NT2/D1 (cell line): ENCODE measurements at regions not wholly inside any gene's neighbourhood (a gene's known extent, or its start where the extent isn't known, plus 50 kb on each side); places are given as distances from the start of the nearest gene placed in this dataset.

Experiments used
- DNase-seq: peaks from one replicate; pipeline ENCODE4 v3.0.0-alpha.2; 2011; ENCODE audit warnings: low read depth, low spot score
- H3K27me3 ChIP-seq: 2 replicates; pipeline ENCODE4 v1.6.0; 2011; ENCODE audit warnings: mild to moderate bottlenecking; ENCODE audit not compliant: insufficient read length, insufficient read depth
- H3K36me3 ChIP-seq: 2 replicates; pipeline ENCODE4 v1.6.1; 2011; ENCODE audit warnings: mild to moderate bottlenecking, low read length, mixed read lengths; ENCODE audit not compliant: insufficient read depth, insufficient read length
- H3K4me1 ChIP-seq: 2 replicates; pipeline ENCODE4 v1.5.1; 2011; ENCODE audit not compliant: insufficient read depth, insufficient read length
- H3K4me3 ChIP-seq: 2 replicates; pipeline ENCODE4 v1.5.1; 2011; ENCODE audit warnings: low read depth; ENCODE audit not compliant: insufficient read length
- H3K9ac ChIP-seq: 2 replicates; pipeline ENCODE4 v1.6.0; 2011; ENCODE audit warnings: low read depth; ENCODE audit not compliant: insufficient read length
- H3K9me3 ChIP-seq: 2 replicates; pipeline ENCODE4 v1.5.1; 2011; ENCODE audit warnings: mild to moderate bottlenecking, low read length; ENCODE audit not compliant: insufficient read depth
- SUZ12 ChIP-seq: IDR thresholded peaks from 2 replicates; pipeline ENCODE4 v1.6.1; 2011; ENCODE audit not compliant: insufficient read length, insufficient read depth; ENCODE audit errors: extremely low read depth
- YY1 ChIP-seq: IDR thresholded peaks from 2 replicates; pipeline ENCODE4 v1.6.1; 2011; ENCODE audit not compliant: insufficient read length, insufficient read depth
- ZNF274 ChIP-seq: IDR thresholded peaks from 2 replicates; pipeline ENCODE4 v1.6.1; 2011; ENCODE audit warnings: mild to moderate bottlenecking, low read depth, low read length

- Histone ChIP-seq H3K36me3 (no peaks in the 10 kb centered on the region), H3K9me3 (no peaks in the 10 kb centered on the region), H3K27me3 (no peaks in the 10 kb centered on the region), H3K9ac (no peak overlapping the region), H3K4me1 (no peaks in the 10 kb centered on the region), H3K4me3 (no peak overlapping the region)
- TF ChIP-seq ZNF274 (no peak), YY1 (no peak), SUZ12 (no peak)
- no peak for DNase-seq
Measured at GRCh38 chr2:228387776-228388175, 206.3 kb upstream of the SPHKAP start.

- no peaks in the 10 kb centered on the region for H3K9me3 ChIP-seq
- DNase-seq, result no peak
- H3K27me3 ChIP-seq, result no peaks in the 10 kb centered on the region
- no peaks in the 10 kb centered on the region for H3K36me3 ChIP-seq
- H3K4me1 ChIP-seq, result no peaks in the 10 kb centered on the region
- no peak overlapping the region for H3K4me3 ChIP-seq
- TF ChIP-seq YY1, result no peak
- no peak for TF ChIP-seq SUZ12
- TF ChIP-seq ZNF274, result no peak
- H3K9ac ChIP-seq, result no peak overlapping the region
Measured at GRCh38 chr2:228378696-228379425, 197.4 kb upstream of the SPHKAP start.

DNA sequence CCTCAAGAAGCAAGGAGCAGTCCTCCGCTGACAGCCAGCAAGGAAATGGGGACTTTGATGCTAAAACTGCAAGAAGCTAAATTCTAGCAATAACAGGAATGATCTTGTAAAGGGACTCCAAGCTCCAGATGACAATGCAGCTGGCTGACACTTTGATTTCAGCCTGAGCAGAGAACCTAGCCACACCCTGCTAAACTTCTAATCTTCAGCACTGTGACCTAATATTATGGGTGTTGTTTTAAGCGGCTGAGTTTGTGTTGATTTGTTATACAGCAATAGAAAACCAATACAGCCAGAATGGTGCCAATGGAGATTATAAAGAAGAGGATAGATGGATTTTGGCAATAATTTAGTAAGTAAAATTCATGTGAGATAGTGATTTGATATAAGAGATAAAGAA lies 196.7 kb upstream of the SPHKAP start:
- no peaks in the 10 kb centered on the region for H3K27me3 ChIP-seq
- DNase-seq, result no peak
- no peak for TF ChIP-seq ZNF274
- no peak for TF ChIP-seq SUZ12
- TF ChIP-seq YY1, result no peak
- no peak overlapping the region for H3K9ac ChIP-seq
- H3K9me3 ChIP-seq, result no peaks in the 10 kb centered on the region
- H3K4me3 ChIP-seq, result no peak overlapping the region
- no peaks in the 10 kb centered on the region for H3K4me1 ChIP-seq
- no peaks in the 10 kb centered on the region for H3K36me3 ChIP-seq

DNA sequence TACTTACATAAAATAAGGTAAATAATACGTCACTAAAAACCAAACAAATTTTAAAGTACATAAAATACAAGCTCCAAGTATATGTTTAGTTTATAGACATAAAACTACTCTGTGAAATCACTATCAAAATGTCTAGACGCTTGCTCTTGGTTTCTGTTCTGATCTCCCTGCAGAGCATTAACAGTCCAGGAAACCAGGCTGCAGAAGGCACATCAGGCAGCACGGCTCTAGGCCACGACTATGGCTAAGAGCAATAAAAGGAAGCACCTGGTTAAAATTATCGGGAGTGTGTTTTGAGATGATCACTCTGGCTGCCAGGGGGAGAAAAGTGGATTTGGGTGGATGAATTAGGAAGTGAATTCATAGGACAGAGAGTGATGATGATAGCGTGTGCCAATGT lies 196.0 kb upstream of the SPHKAP start:
- TF ChIP-seq ZNF274 (no peak), SUZ12 (no peak), YY1 (no peak)
- no peak for DNase-seq
- Histone ChIP-seq H3K9me3 (no peaks in the 10 kb centered on the region), H3K9ac (no peak overlapping the region), H3K4me3 (no peak overlapping the region), H3K27me3 (no peaks in the 10 kb centered on the region), H3K4me1 (no peaks in the 10 kb centered on the region), H3K36me3 (no peaks in the 10 kb centered on the region)

DNA sequence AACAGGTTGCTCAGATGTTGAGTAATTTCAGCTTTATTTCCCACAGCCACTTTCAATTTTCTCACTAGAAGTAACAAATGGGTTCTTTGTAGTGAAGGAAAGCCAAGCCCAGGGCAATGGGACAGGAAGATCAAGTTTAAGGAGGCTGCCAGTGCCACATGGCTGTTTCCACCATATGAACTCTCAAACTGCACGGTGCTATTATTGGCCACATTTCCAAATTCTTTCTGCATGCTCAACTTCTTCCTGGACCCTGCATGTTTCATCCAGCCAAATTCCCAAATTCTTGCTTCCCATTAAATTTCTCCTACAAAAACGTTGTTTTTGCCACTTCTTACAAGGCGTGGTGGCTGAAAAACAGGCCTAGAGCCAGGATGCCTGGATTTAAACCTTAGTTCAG lies 193.3 kb upstream of the SPHKAP start:
- TF ChIP-seq ZNF274 (no peak), SUZ12 (no peak), YY1 (no peak)
- H3K9ac ChIP-seq, result no peak overlapping the region
- H3K9me3 ChIP-seq, result no peaks in the 10 kb centered on the region
- H3K4me1 ChIP-seq, result no peaks in the 10 kb centered on the region
- H3K27me3 ChIP-seq, result no peaks in the 10 kb centered on the region
- H3K36me3 ChIP-seq, result no peaks in the 10 kb centered on the region
- no peak overlapping the region for H3K4me3 ChIP-seq
- DNase-seq, result no peak

DNA sequence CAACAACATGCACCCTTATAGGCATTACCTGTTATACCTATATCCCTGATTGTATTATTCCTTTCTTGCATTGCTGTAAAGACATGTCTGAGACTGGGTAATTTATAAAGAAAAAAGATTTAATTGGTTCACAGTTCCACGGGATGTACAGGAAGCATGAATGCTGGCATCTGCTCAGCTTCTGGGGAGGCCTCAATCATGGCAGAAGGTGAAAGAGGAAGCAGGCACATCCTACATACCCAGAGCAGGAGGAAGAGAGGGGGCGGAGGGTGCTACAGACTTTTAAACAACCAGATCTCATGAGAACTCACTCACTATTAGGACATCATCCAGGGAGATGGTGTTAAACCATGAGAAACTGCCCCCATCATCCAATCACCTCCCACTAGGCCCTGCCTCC lies 191.7 kb upstream of the SPHKAP start:
- Histone ChIP-seq H3K9ac (no peak overlapping the region), H3K27me3 (no peaks in the 10 kb centered on the region), H3K36me3 (no peaks in the 10 kb centered on the region), H3K9me3 (no peaks in the 10 kb centered on the region), H3K4me3 (no peak overlapping the region), H3K4me1 (no peaks in the 10 kb centered on the region)
- no peak for DNase-seq
- TF ChIP-seq YY1 (no peak), SUZ12 (no peak), ZNF274 (no peak)

DNA sequence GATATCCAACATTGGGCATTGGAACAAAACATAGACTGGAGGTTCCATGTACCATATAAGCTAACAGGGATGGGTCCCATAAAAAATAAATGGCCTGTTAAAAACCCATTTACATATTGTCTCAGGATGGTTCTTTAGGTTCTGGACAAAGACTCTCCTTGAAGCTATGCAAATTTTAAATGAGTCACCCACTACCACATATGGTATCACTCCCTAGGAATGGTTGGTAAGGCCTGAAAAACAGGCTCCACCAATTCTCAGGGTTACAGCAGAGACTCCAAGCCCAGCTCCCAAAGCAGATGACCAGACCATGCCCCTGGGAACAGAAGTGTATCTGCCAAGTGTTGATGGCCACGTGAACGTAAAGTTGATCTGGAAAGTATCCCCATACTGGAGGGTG lies 190.7 kb upstream of the SPHKAP start:
- H3K4me3 ChIP-seq, result no peak overlapping the region
- no peaks in the 10 kb centered on the region for H3K4me1 ChIP-seq
- no peaks in the 10 kb centered on the region for H3K27me3 ChIP-seq
- H3K9me3 ChIP-seq, result no peaks in the 10 kb centered on the region
- TF ChIP-seq SUZ12 (no peak), YY1 (no peak), ZNF274 (no peak)
- H3K9ac ChIP-seq, result no peak overlapping the region
- no peaks in the 10 kb centered on the region for H3K36me3 ChIP-seq
- no peak for DNase-seq
